ENCODE measurements at regions not wholly inside any gene's neighbourhood (a gene's known extent, or its start where the extent isn't known, plus 50 kb on each side); places are given as distances from the start of the nearest gene placed in this dataset.

DNA sequence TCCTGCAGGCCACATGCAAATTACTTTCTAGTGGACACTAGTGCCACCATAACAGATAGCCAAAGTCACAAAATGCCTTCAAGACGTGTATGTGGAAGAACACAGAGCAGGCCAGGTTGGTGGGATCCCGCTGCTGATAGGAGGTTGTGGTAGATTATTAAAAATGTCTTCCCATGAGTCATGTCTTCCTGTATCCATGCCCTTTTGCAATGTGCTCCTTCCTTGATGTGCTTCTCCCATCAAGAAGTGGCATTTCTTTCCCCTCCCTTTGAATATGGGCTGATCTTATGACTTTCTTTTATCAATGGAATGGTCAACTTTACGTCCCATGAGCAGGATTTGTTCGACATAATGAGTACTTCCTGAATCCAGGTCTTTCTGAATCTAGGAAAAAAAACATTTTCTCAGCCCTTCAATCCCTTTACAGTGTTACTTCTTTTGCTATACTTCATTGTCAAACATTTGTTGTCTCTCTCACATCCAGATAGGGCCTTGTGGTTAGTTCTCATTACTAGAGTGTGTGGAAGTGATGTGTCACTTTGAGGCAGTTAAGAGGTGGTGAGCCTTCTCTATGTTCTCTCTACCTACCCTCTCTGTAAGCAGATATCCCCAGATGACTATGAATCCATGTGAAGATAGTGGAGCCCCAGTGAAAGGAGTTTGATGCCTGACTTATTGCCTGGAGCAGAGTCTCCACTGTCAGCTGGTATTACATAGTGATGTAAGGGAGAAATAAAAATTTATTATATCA, 519.2 kb upstream of the DIPK2B start:
- TF ChIP-seq, protein P1, sequence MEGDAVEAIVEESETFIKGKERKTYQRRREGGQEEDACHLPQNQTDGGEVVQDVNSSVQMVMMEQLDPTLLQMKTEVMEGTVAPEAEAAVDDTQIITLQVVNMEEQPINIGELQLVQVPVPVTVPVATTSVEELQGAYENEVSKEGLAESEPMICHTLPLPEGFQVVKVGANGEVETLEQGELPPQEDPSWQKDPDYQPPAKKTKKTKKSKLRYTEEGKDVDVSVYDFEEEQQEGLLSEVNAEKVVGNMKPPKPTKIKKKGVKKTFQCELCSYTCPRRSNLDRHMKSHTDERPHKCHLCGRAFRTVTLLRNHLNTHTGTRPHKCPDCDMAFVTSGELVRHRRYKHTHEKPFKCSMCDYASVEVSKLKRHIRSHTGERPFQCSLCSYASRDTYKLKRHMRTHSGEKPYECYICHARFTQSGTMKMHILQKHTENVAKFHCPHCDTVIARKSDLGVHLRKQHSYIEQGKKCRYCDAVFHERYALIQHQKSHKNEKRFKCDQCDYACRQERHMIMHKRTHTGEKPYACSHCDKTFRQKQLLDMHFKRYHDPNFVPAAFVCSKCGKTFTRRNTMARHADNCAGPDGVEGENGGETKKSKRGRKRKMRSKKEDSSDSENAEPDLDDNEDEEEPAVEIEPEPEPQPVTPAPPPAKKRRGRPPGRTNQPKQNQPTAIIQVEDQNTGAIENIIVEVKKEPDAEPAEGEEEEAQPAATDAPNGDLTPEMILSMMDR (tag by site-specific recombination; IDR thresholded peaks at IDR 0.05) = no peak
- TF ChIP-seq, protein P2, sequence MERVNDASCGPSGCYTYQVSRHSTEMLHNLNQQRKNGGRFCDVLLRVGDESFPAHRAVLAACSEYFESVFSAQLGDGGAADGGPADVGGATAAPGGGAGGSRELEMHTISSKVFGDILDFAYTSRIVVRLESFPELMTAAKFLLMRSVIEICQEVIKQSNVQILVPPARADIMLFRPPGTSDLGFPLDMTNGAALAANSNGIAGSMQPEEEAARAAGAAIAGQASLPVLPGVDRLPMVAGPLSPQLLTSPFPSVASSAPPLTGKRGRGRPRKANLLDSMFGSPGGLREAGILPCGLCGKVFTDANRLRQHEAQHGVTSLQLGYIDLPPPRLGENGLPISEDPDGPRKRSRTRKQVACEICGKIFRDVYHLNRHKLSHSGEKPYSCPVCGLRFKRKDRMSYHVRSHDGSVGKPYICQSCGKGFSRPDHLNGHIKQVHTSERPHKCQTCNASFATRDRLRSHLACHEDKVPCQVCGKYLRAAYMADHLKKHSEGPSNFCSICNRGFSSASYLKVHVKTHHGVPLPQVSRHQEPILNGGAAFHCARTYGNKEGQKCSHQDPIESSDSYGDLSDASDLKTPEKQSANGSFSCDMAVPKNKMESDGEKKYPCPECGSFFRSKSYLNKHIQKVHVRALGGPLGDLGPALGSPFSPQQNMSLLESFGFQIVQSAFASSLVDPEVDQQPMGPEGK (tag by site-specific recombination; IDR thresholded peaks at IDR 0.05) = no peak
- TF ChIP-seq ZNF311 (tag by site-specific recombination; IDR thresholded peaks at IDR 0.05; ENCODE audit: borderline replicate concordance) = no peak
- no peak for TF ChIP-seq ZNF112 (tag by site-specific recombination; IDR thresholded peaks at IDR 0.05)
- TF ChIP-seq, protein P3, sequence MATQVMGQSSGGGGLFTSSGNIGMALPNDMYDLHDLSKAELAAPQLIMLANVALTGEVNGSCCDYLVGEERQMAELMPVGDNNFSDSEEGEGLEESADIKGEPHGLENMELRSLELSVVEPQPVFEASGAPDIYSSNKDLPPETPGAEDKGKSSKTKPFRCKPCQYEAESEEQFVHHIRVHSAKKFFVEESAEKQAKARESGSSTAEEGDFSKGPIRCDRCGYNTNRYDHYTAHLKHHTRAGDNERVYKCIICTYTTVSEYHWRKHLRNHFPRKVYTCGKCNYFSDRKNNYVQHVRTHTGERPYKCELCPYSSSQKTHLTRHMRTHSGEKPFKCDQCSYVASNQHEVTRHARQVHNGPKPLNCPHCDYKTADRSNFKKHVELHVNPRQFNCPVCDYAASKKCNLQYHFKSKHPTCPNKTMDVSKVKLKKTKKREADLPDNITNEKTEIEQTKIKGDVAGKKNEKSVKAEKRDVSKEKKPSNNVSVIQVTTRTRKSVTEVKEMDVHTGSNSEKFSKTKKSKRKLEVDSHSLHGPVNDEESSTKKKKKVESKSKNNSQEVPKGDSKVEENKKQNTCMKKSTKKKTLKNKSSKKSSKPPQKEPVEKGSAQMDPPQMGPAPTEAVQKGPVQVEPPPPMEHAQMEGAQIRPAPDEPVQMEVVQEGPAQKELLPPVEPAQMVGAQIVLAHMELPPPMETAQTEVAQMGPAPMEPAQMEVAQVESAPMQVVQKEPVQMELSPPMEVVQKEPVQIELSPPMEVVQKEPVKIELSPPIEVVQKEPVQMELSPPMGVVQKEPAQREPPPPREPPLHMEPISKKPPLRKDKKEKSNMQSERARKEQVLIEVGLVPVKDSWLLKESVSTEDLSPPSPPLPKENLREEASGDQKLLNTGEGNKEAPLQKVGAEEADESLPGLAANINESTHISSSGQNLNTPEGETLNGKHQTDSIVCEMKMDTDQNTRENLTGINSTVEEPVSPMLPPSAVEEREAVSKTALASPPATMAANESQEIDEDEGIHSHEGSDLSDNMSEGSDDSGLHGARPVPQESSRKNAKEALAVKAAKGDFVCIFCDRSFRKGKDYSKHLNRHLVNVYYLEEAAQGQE (tag by site-specific recombination; IDR thresholded peaks at IDR 0.05) = no peak
- no peak for TF ChIP-seq ZNF792 (tag by site-specific recombination; IDR thresholded peaks at IDR 0.05)
- TF ChIP-seq ZNF350 (tag by site-specific recombination; IDR thresholded peaks at IDR 0.05) = no peak
- TF ChIP-seq ZNF175 (tag by site-specific recombination; IDR thresholded peaks at IDR 0.05) = no peak
- no peak for TF ChIP-seq SP3 (tag by site-specific recombination; IDR thresholded peaks at IDR 0.05)
- TF ChIP-seq, protein P4, sequence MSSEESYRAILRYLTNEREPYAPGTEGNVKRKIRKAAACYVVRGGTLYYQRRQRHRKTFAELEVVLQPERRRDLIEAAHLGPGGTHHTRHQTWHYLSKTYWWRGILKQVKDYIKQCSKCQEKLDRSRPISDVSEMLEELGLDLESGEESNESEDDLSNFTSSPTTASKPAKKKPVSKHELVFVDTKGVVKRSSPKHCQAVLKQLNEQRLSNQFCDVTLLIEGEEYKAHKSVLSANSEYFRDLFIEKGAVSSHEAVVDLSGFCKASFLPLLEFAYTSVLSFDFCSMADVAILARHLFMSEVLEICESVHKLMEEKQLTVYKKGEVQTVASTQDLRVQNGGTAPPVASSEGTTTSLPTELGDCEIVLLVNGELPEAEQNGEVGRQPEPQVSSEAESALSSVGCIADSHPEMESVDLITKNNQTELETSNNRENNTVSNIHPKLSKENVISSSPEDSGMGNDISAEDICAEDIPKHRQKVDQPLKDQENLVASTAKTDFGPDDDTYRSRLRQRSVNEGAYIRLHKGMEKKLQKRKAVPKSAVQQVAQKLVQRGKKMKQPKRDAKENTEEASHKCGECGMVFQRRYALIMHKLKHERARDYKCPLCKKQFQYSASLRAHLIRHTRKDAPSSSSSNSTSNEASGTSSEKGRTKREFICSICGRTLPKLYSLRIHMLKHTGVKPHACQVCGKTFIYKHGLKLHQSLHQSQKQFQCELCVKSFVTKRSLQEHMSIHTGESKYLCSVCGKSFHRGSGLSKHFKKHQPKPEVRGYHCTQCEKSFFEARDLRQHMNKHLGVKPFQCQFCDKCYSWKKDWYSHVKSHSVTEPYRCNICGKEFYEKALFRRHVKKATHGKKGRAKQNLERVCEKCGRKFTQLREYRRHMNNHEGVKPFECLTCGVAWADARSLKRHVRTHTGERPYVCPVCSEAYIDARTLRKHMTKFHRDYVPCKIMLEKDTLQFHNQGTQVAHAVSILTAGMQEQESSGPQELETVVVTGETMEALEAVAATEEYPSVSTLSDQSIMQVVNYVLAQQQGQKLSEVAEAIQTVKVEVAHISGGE (tag by site-specific recombination; conservative IDR thresholded peaks at IDR 0.05; ENCODE audit: low read depth) = no peak
- no peak for TF ChIP-seq ZNF121 (tag by site-specific recombination; IDR thresholded peaks at IDR 0.05)

All from HEK293 (cell line).